ENCODE measurements at regions not wholly inside any gene's neighbourhood (a gene's known extent, or its start where the extent isn't known, plus 50 kb on each side); places are given as distances from the start of the nearest gene placed in this dataset.
A peak's percentile ranks its signal among the peaks of the same experiment; 100 is the strongest.
"Not testable (repeated sequence)": the region's sequence is repeated elsewhere in the genome, so short reads cannot be mapped to it uniquely, and the experiment has no call there.

DNA sequence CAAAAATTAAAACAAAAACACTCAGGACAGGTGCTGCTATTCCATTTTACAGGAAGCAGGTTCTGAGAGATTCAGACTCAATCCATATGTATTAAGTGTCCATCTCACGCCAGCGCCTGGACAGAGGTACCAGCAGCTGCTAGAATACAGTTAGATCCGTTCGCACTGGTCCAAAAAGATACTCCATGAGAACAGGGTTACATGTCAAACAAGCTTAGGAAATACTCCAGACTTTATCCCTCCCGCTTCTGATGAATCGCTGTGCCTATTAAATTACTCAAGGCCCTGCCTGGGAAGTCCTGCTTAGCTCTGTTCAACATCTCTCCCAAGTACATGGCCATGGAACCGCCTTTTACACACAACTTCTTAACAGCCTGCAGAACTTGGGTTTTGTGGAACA is 50.2 kb upstream of the SLC35C1 start:
- DNase-seq, result no peak

- no peak for DNase-seq
These were observed 50.7 kb upstream of the SLC35C1 start for GRCh38 chr11:45754261-45754709.

- DNase-seq, result no peak
These were observed 52.8 kb upstream of the SLC35C1 start for GRCh38 chr11:45752106-45752505.

GRCh38 chr11:45751430-45751829 is 53.5 kb upstream of the SLC35C1 start:
- no peak for DNase-seq

DNA sequence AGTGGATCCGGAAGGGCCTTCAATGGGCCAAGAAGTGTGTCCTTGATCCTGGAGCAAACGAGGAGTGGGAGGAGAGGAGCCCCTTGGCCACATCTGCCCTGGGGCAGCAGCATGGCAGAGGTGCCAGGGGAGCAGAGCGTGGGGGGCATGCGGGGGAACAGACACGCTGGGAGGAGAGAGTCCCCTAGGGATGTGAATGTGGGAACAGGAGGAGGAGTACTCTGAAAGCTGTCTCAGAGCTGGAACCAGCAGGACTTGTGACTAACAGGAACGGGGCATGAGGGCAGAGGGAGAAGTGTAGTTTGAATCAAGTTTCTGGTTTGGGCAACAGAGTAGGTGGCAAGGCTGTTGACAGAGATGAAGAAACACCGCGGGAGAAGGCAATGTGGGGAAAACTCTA is 54.5 kb upstream of the SLC35C1 start:
- no peak for DNase-seq

DNA sequence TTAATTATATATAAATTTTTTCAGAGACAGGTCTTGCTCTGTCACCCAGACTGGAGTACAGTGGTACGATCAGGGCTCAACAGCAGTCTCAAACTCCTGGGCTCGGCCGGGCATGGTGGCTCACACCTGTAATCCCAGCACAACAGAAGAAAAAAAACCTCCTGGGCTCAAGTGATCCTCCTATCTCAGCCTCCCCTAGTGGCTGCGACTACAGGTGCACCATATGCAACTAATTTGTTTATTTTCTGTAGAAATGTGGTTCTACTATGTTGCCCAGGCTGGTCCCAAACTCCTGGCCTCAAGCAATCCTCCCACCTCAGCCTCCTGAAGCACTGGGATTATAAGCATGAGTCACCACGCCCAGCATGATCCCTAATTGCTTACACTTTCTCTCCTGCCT is 56.1 kb upstream of the SLC35C1 start:
- DNase-seq, result no peak

- DNase-seq, result peak; percentile 74
These were observed 59.7 kb upstream of the SLC35C1 start for GRCh38 chr11:45745065-45745811.

DNA sequence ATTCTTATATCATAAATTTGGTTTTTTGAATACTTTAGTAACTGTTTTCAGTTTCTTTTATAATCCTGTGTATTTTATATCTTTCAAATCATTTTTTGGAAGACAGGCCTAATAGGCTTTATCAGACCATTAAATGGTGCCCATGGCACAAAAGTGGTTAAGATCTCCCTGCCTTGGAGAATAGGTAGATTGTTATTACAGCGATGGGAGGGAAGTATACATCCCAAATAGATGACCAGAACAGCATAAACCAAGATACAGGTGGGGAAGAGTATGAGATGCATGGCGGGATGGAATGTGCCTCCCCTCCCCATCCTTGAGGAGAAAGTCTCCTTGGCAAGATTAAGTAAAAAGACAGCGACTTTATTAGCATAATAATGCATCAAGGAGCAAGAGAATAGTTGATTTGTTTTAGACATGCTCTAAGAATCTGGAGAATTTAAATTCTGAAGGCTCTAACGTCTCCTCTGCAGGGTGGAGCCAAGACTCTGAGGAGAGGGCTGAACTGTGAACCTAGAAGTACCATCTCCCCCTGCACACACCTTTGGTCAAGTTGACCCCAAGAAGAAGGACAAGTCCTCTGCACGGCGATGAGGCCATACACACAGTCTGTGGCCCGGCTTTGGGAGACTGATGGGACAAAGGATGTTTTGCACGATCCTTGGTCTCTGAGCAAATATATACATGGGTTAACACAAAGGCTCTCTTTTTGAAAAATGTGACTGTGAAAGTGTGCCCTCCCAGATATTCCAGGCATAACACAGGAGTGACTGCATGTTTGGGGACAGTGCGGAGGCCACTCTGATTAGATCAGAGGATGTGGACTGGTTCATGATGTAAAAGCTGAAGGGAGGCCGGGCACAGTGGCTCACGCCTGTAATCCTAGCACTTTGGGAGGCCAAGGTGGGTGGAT is 61.1 kb upstream of the SLC35C1 start:
- DNase-seq, result no peak

- no peak for DNase-seq
These were observed 63.4 kb upstream of the SLC35C1 start for GRCh38 chr11:45741582-45741981.

DNA sequence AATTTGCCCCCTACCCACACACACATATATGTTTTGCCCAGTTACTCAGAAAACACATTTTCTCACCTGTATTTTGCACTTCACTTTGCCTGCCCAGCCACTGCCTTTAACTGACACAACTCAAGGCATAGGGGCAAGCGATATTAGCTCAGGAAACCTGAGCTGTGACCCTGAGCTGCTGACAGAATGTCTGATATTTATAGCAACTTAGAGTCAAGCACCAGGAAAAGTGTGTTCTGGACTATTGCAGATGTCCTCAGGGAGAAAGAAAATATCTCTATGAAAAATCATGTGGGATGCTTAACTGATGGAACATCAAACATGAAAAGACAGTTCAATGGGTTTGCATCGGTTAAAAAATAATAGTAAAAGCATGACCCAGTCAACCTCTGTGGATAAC is 63.9 kb upstream of the SLC35C1 start:
- DNase-seq, result no peak

- DNase-seq, result no peak
These were observed 65.1 kb upstream of the SLC35C1 start for GRCh38 chr11:45739866-45740265.

DNA sequence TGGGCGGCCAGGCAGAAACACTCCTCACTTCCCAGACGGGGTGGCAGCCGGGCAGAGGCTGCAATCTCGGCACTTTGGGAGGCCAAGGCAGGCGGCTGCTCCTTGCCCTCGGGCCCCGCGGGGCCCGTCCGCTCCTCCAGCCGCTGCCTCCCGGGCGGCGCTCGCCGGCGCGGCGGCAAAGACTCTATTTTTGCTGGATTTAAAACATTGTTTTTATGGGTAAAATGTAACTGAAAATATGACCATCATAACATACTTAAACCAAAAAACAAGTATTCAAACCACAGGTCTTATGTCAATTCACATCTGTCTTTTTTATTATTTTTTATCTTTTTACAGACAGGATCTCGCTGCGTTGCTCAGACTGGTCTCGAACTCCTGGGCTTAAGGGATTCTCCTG is 65.9 kb upstream of the SLC35C1 start:
- not testable (repeated sequence) for DNase-seq

- DNase-seq, result not testable (repeated sequence)
These were observed 66.8 kb upstream of the SLC35C1 start for GRCh38 chr11:45738194-45738593.

GRCh38 chr11:45737056-45737455 is 67.9 kb upstream of the SLC35C1 start:
- DNase-seq, result no peak

DNA sequence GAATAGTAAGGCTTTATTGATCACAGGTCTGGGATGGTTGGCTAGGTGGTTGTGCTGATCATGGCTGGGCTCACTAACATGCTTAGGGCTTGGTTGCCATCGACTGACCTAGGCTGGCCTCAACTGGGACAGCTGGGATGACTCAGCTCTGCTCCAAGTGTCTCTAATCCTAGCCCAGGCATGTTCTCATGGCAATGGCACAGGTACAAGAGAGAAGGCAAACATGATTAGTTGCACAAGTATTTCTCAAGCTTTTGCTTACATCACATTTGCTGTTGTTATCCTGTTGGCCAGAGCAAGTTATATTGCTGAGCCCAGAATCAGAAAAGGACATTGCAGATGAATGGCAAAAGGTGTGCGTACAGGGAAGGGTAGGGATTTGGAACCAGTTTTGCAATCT is 68.5 kb upstream of the SLC35C1 start:
- DNase-seq, result no peak

GRCh38 chr11:45733176-45733575 is 67.8 kb upstream of the CHST1 start:
- DNase-seq, result no peak

- DNase-seq, result no peak
These were observed 66.9 kb upstream of the CHST1 start for GRCh38 chr11:45732343-45732742.

GRCh38 chr11:45731171-45731570 is 65.7 kb upstream of the CHST1 start:
- DNase-seq, result not testable (repeated sequence)

GRCh38 chr11:45730014-45730413 is 64.6 kb upstream of the CHST1 start:
- DNase-seq, result no peak

- no peak for DNase-seq
These were observed 61.2 kb upstream of the CHST1 start for GRCh38 chr11:45726493-45727054.

DNA sequence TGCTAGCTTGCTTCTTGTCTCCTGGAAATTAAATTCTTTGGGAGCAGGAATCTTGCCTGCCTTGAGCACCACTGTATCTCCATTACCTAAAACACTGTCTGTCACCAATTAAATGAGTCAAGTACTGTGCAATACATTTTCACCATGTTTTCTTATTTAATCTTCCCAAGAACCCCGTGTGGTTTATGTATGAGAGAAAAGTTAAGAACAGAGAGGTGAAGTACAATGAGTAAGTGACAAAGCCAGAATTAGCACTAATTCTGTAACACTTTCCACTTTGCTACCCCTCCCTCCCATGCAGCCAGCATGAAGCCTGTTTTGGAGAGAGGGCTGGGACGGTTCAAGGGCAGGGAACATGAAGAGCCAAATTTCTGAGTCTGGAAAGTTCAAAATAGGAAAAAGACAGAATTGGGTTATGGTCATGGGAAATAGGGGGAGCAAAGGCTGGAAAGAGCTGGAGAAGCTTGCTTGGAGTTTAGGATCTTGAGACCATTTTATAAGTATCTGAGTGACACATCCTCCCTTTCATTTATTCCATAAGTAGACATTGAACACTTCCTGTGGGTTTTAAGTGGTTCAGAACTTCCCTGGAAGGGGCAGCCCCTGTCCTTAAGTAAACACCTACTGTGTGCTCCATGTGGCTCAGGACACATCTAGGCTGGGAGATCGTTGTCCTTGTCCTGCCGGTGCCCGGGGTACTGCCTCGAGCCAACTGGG is 60.5 kb upstream of the CHST1 start:
- DNase-seq, result no peak

- no peak for DNase-seq
These were observed 59.7 kb upstream of the CHST1 start for GRCh38 chr11:45725121-45725520.

DNA sequence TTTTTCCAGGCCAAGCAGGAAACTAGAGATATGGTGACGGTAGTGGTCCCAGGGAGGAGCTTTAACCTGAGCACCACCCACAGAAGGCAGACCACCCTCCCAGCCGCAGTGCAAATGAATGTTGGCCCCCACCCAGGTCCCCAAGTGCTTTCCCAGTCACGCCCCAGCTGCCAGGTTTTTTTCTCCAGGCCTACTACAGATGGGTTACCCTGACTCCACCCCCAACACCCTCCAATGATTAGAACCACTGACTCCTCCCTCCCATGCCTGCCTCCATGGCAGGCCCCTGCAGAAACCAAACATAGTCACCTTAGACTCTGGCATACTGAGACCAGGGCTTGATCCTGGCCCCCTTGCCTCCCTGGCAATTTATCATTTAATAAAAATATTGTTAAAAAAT is 58.7 kb upstream of the CHST1 start:
- DNase-seq, result no peak
